Parathyroid adenoma (tissue), 2 donors: ENCODE measurements at regions not wholly inside any gene's neighbourhood (a gene's known extent, or its start where the extent isn't known, plus 50 kb on each side); places are given as distances from the start of the nearest gene placed in this dataset.

Experiments
- H2AFZ ChIP-seq: fragments of 300-600 bp; sonication (generic); one replicate; pipeline ENCODE4 v1.7.0; 2017; ENCODE audit warnings: antibody characterized with exemption, mild to moderate bottlenecking
- H3K27ac ChIP-seq: fragments of 300-600 bp; sonication (generic); one replicate; pipeline ENCODE4 v1.7.0; 2017
- H3K27me3 ChIP-seq: fragments of 300-600 bp; sonication (generic); one replicate; pipeline ENCODE4 v1.7.0; 2017; ENCODE audit warnings: low read length; ENCODE audit not compliant: control insufficient read depth, insufficient read depth
- H3K36me3 ChIP-seq: fragments of 300-600 bp; sonication (generic); one replicate; pipeline ENCODE4 v1.7.0; 2017; ENCODE audit warnings: low read length; ENCODE audit not compliant: control insufficient read depth, insufficient read depth
- H3K4me1 ChIP-seq: fragments of 300-600 bp; sonication (generic); one replicate; pipeline ENCODE4 v1.7.0; 2017; ENCODE audit warnings: control low read depth
- H3K4me2 ChIP-seq: fragments of 300-600 bp; sonication (generic); one replicate; pipeline ENCODE4 v1.7.0; 2017; ENCODE audit warnings: low read length
- H3K4me3 ChIP-seq: fragments of 300-600 bp; sonication (generic); one replicate; pipeline ENCODE4 v1.7.0; 2017; ENCODE audit warnings: low read depth, low read length
- H3K79me2 ChIP-seq: fragments of 300-600 bp; sonication (generic); one replicate; pipeline ENCODE4 v1.7.0; 2017; ENCODE audit warnings: control low read depth
- H3K9ac ChIP-seq: fragments of 300-600 bp; sonication (generic); one replicate; pipeline ENCODE4 v1.7.0; 2017; ENCODE audit warnings: mild to moderate bottlenecking
- H3K9me3 ChIP-seq: fragments of 300-600 bp; sonication (generic); one replicate; pipeline ENCODE4 v1.7.0; 2017; ENCODE audit warnings: low read length; ENCODE audit not compliant: control insufficient read depth
- TF ChIP-seq, protein P1 (sequence below): fragments of 300-600 bp; sonication (generic); IDR thresholded peaks from one replicate; pipeline ENCODE4 v1.7.0; 2017; ENCODE audit warnings: antibody characterized with exemption, mild to moderate bottlenecking
- donor health status: primary hyperparathyroidism.

DNA sequence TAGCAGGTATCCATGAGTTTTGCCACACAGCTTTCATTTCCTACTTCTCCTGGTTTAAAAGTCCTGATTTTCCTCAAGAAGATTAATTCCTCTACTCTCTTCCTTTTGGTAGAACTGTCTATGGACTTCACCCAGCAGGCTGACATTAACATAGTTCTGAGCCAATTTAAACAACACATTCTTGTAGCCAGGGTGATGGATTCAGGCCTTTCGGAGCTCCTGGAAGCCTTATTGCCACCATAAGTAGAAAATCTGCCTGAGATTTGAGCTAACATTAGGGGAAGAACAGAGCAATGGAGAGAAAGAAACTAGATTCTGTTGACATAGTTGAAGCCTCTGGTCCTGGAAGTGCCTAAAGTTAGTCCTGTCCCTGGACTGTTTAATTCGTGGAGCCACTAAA, 449.8 kb downstream of the TAFA4 start:
- Histone ChIP-seq H3K79me2 (no peaks in the 10 kb centered on the region), H3K4me2 (no peak overlapping the region), H2AFZ (no peak overlapping the region)

DNA sequence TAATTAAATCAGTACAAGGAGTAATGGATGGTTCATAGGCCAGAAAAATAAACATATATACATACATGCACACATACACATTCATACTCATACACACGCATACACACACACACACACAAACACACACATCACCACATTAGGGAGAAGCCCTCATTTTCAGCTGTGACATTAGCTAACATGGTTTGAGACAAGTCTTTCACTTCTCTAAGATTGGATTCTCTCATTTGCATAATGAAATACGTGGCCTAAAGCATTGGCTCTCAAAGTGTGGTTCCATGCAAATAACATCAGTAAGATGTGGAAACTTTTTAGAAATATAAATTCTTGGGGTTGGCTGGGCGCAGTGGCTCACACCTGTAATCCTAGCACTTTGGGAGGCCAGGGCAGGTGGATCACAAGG, 452.6 kb downstream of the TAFA4 start:
- TF ChIP-seq, protein P1, sequence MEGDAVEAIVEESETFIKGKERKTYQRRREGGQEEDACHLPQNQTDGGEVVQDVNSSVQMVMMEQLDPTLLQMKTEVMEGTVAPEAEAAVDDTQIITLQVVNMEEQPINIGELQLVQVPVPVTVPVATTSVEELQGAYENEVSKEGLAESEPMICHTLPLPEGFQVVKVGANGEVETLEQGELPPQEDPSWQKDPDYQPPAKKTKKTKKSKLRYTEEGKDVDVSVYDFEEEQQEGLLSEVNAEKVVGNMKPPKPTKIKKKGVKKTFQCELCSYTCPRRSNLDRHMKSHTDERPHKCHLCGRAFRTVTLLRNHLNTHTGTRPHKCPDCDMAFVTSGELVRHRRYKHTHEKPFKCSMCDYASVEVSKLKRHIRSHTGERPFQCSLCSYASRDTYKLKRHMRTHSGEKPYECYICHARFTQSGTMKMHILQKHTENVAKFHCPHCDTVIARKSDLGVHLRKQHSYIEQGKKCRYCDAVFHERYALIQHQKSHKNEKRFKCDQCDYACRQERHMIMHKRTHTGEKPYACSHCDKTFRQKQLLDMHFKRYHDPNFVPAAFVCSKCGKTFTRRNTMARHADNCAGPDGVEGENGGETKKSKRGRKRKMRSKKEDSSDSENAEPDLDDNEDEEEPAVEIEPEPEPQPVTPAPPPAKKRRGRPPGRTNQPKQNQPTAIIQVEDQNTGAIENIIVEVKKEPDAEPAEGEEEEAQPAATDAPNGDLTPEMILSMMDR = no peak
- Histone ChIP-seq H3K36me3 (no peaks in the 10 kb centered on the region), H3K79me2 (no peaks in the 10 kb centered on the region), H3K9ac (no peak overlapping the region), H3K27ac (no peak overlapping the region), H3K27me3 (no peaks in the 10 kb centered on the region), H3K9me3 (no peaks in the 10 kb centered on the region), H2AFZ (no peak overlapping the region), H3K4me3 (no peak overlapping the region), H3K4me2 (no peak overlapping the region), H3K4me1 (no peaks in the 10 kb centered on the region)

More for the DNA sequence above, 449.8 kb downstream of the TAFA4 start:
- H3K4me3 ChIP-seq = no peak overlapping the region
- no peaks in the 10 kb centered on the region for H3K9me3 ChIP-seq
- no peak overlapping the region for H3K9ac ChIP-seq
- no peaks in the 10 kb centered on the region for H3K36me3 ChIP-seq
- no peaks in the 10 kb centered on the region for H3K27me3 ChIP-seq
- H3K27ac ChIP-seq = no peak overlapping the region
- no peaks in the 10 kb centered on the region for H3K4me1 ChIP-seq
- TF ChIP-seq, protein P1 = no peak

DNA sequence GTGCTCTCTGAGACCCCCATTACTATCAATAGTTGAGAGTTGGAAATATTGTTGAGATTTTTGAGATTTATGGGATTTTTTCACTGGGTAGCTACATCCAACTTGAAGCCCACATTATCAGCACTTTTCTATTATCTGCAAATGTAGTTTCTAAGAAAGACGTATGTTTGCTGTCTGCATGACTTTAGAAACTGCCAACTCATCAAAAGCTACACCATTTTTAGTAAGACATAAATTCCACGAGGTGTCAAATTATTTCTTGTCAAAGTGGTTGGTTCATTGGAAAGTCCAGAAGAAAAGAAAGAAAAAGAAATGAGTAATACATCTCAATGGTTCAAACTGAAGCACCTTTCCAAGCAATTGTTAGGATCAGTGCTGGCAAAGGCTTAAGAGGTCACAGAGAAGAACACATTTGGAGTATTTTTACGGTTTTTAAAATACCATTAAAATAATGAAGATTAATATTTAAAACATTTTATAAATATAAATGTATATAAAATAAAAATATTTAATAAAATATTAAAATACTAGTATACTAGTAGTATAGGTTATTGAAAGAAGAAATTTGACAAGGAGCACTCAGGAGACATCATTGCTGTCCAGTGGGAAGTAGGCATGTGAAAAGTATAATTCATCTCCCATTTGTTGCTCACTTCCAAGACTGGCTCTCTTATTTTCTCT, 463.5 kb downstream of the TAFA4 start:
- H3K27me3 ChIP-seq = no peaks in the 10 kb centered on the region
- H3K4me2 ChIP-seq = no peak overlapping the region
- TF ChIP-seq, protein P1 = no peak
- no peak overlapping the region for H2AFZ ChIP-seq
- no peak overlapping the region for H3K27ac ChIP-seq
- H3K9me3 ChIP-seq = no peaks in the 10 kb centered on the region
- H3K79me2 ChIP-seq = no peaks in the 10 kb centered on the region
- no peaks in the 10 kb centered on the region for H3K4me1 ChIP-seq
- no peak overlapping the region for H3K9ac ChIP-seq
- H3K36me3 ChIP-seq = no peaks in the 10 kb centered on the region
- no peak overlapping the region for H3K4me3 ChIP-seq

DNA sequence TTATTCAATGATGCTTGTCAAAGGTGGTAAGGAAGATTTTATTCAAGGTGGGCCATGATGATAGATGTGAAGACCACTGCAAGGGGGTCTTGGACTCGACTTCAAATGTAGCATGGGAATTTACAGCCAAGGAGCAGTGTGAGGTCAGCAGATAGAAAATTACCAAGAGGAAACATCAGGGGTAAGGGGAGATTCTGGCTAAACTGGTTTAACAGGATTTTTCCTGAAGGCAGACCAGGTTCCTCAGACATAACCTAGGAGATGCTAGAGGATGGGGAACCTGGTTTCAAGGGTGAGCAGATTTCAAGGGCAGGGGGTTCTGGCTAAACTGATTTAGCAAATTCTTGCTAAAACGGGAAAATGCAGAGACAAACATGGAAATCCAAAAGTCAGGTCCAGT, 464.9 kb downstream of the TAFA4 start:
- no peaks in the 10 kb centered on the region for H3K27me3 ChIP-seq
- no peaks in the 10 kb centered on the region for H3K36me3 ChIP-seq
- no peaks in the 10 kb centered on the region for H3K9me3 ChIP-seq
- no peak overlapping the region for H3K4me2 ChIP-seq
- H3K9ac ChIP-seq = no peak overlapping the region
- no peaks in the 10 kb centered on the region for H3K79me2 ChIP-seq
- TF ChIP-seq, protein P1 = no peak
- H2AFZ ChIP-seq = no peak overlapping the region
- no peak overlapping the region for H3K27ac ChIP-seq
- no peak overlapping the region for H3K4me3 ChIP-seq
- no peaks in the 10 kb centered on the region for H3K4me1 ChIP-seq

DNA sequence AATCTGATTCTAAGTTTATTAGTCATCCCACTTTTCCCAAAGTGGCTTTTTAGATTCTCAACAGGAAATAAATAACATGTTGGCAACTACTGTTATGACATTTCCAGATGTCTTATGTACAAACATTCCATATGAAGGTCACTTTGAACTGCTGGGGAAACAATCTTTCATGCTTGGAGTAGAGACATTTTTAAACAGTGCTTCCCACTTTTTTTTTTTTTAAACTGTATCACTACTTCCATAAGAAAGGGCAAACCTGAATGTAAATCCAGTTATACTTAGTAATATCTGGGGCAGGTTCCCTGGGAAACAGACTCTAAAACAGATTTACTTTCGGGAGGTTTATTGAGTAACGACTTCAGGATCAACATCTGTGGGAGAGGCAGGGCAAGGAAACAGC, 473.8 kb downstream of the TAFA4 start:
- Histone ChIP-seq H3K9ac (no peak overlapping the region), H3K9me3 (no peaks in the 10 kb centered on the region), H3K27ac (no peak overlapping the region), H3K36me3 (no peaks in the 10 kb centered on the region), H3K4me3 (no peak overlapping the region), H2AFZ (no peak overlapping the region), H3K4me2 (no peak overlapping the region), H3K27me3 (no peaks in the 10 kb centered on the region), H3K79me2 (no peaks in the 10 kb centered on the region), H3K4me1 (no peaks in the 10 kb centered on the region)
- TF ChIP-seq, protein P1 = no peak
